Fibroblast of skin of left biceps (primary cell): ENCODE measurements at regions not wholly inside any gene's neighbourhood (a gene's known extent, or its start where the extent isn't known, plus 50 kb on each side); places are given as distances from the start of the nearest gene placed in this dataset.
"Not testable (repeated sequence)": the region's sequence is repeated elsewhere in the genome, so short reads cannot be mapped to it uniquely, and the experiment has no call there.

Experiments
- DNase-seq, 2 experiments: peaks; one replicate each; pipeline ENCODE4 v3.0.0-alpha.2; 2013; ENCODE audit warnings: low read depth in 2 of 2

GRCh38 chr2:36168115-36168514 is 187.5 kb upstream of the CRIM1 start:
- no peak for DNase-seq

GRCh38 chr2:36165132-36165531 is 190.4 kb upstream of the CRIM1 start:
- no peak for DNase-seq

- no peak for DNase-seq
Measured at GRCh38 chr2:36163520-36164254, 191.9 kb upstream of the CRIM1 start.

- not testable (repeated sequence) for DNase-seq
Measured at GRCh38 chr2:36157093-36157492, 198.5 kb upstream of the CRIM1 start.

GRCh38 chr2:36147670-36148390 is 207.7 kb upstream of the CRIM1 start:
- DNase-seq: no peak

- DNase-seq: no peak
Measured at GRCh38 chr2:36146765-36147164, 208.8 kb upstream of the CRIM1 start.

- no peak for DNase-seq
Measured at GRCh38 chr2:36140391-36140790, 215.2 kb upstream of the CRIM1 start.

GRCh38 chr2:36137612-36138011 is 218.0 kb upstream of the CRIM1 start:
- no peak for DNase-seq

GRCh38 chr2:36134281-36134680 is 221.3 kb upstream of the CRIM1 start:
- DNase-seq: no peak

- no peak for DNase-seq
Measured at GRCh38 chr2:36128359-36128758, 227.2 kb upstream of the CRIM1 start.

GRCh38 chr2:36125702-36126101 is 229.9 kb upstream of the CRIM1 start:
- no peak for DNase-seq

GRCh38 chr2:36123995-36124394 is 231.6 kb upstream of the CRIM1 start:
- DNase-seq: no peak

GRCh38 chr2:36097022-36097421 is 258.6 kb upstream of the CRIM1 start:
- DNase-seq: no peak

- DNase-seq: not testable (repeated sequence)
Measured at GRCh38 chr2:36091844-36092741, 263.5 kb upstream of the CRIM1 start.

GRCh38 chr2:36088716-36089328 is 266.8 kb upstream of the CRIM1 start:
- DNase-seq: no peak

GRCh38 chr2:36087344-36087743 is 268.2 kb upstream of the CRIM1 start:
- no peak for DNase-seq

GRCh38 chr2:36079793-36080192 is 275.8 kb upstream of the CRIM1 start:
- DNase-seq: no peak

- DNase-seq: no peak
Measured at GRCh38 chr2:36074008-36074407, 281.6 kb upstream of the CRIM1 start.

GRCh38 chr2:36071698-36072097 is 283.9 kb upstream of the CRIM1 start:
- DNase-seq: no peak

GRCh38 chr2:36069074-36069473 is 286.5 kb upstream of the CRIM1 start:
- DNase-seq: no peak

- DNase-seq: no peak
Measured at GRCh38 chr2:36068086-36068485, 287.5 kb upstream of the CRIM1 start.

GRCh38 chr2:36060133-36060532 is 295.4 kb upstream of the CRIM1 start:
- no peak for DNase-seq
